Urothelium cell line (cell line): ENCODE measurements at regions not wholly inside any gene's neighbourhood (a gene's known extent, or its start where the extent isn't known, plus 50 kb on each side); places are given as distances from the start of the nearest gene placed in this dataset.

Source experiments
- DNase-seq: peaks from one replicate; pipeline ENCODE4 v3.0.0; 2011; ENCODE audit warnings: low spot score, mixed read lengths
- FAIRE-seq: peaks from 2 replicates; lab custom pipeline; 2011; peaks lifted over from hg19 to GRCh38; lab: Jason Lieb, UNC

DNA sequence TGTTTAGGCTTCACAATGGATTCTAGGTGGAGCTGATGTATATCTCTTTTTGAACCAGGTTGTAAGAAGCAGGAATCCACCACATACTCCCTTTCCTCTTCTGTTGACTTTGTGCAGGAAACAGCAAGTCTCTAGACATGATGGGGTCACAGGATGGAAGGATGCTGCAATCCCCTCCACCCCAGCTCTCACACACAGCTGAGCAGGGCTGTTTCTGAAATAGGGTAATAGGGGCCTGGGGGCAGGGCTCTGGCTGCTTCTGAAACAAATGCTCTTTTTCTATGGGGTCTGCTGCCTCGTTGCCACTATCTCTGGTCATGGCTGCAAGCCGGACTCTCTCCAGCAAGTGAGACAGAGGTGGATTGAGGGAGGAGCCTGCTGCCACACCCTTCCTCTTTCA, 148.9 kb downstream of the SOX11 start:
- FAIRE-seq, result no peak
- DNase-seq, result no peak

DNA sequence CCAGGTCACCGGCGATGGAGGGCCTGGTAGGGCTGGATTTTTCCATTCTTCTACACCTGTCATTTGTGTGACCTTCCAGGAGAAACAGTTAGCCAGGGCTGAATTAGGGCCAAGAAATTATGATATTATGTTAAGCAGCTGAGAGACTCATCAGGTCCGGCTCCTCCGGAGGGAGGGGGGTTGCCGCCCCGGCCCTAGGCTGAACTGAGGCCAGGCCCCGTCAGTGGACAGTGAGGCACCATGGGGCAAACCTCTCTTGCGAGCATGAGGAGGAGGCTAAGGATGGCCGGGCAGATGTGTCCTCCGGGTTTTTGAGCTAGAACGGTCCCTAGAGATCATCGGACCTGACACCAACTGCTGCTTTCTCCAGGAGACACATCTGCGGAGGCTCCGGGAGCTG, 150.1 kb downstream of the SOX11 start:
- DNase-seq (no peak), FAIRE-seq (no peak)

DNA sequence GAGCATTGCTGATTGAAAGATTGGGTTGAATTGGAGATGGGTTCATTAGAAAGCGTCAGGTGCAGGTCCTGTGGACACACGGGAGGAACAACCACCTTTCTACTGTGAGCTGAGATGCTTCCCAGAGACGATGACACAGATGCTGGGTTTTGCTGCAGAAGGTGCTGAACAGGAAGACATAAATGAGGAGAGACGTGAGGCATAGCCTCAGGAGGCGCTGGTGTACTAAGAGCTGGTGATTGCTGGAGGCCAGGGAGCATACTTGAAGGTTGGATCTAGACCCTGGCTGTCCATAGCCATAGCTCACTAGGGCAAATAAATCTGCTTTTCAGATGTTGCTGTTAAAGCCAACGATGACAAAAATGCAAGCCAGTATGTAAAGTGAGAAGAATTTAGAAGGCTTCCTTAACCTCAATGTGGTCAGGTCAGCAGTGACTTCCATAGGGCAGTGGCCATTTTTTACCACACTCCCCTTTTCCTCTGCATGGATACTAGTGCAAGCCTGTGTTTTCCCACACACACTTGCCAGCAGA, 153.7 kb downstream of the SOX11 start:
- DNase-seq (no peak), FAIRE-seq (no peak)

DNA sequence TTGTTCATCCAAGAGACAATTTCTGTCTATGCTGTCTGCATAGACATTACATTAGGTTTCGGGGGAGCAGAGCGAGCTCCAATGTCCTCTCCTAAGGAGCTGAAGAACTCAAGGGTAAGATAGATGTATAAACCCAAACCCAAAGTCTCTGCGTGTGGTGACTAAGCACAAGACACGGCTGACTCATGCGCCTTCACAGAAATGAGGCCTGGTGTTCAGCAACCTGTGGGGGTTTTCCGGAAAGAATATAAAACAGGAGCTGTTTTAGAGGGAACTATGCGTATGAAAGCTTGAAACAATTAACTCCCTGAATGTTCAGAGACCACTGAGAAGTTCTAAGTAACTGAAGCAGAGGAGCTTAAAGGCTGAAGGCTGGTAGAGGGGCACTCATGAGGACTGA, 154.7 kb downstream of the SOX11 start:
- no peak for FAIRE-seq
- peak; percentile 46 for DNase-seq

DNA sequence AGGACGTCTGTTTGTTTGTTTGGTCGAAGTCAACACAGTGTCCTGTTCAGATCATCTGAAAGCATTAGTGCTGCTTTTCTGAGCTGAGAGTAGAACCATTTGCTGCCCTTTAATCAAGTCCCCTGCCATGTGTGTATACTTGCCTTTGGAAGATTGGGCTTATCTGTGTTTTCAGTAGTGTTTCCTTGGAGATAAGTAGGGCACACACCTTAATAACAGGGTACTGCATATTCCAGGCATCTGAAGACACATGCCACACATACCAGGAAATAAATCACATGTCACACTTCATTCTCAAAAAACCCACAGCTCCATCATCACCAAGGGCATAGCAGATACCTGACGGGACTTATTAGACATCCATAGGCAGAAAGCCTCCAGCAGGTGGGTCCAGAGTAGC, 157.4 kb downstream of the SOX11 start:
- peak; percentile 16 for DNase-seq
- FAIRE-seq, result no peak

DNA sequence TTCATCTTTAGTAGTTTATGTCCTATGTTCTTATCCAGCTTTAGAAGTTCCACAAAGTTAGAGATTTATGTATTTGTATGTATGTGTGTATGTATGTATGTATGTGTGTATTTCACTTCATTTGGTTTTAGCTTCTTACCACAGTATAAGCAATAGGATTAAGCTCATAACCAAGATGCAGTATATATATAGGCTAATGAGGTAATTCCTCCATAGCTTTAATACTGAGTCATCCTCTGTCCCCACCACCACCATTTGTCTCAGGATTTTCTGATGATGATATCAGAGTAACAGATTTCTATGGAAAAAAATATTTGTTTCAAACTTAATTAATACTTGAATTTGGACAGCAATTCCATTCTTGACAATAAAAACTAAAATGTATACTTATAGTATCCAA, 159.2 kb downstream of the SOX11 start:
- no peak for DNase-seq
- FAIRE-seq, result no peak

DNA sequence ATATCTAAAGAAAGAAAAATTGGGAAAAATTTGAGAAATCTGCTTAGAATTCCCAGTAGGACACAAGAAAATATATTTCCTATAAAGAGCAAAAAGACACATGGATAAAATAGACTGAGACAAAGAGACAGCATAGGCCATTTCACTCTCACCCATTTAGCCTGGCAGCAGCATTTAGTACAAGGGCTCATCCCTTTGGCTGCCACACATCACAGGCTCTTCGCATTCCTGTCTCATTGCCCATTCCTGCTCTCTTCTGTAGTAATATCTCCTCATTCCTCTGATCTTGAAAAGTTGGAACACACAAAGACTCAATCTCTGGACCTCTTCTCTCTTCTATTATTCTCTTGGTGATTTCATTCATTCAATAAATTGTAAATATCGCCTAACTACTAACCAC, 162.6 kb downstream of the SOX11 start:
- DNase-seq (no peak), FAIRE-seq (no peak)

DNA sequence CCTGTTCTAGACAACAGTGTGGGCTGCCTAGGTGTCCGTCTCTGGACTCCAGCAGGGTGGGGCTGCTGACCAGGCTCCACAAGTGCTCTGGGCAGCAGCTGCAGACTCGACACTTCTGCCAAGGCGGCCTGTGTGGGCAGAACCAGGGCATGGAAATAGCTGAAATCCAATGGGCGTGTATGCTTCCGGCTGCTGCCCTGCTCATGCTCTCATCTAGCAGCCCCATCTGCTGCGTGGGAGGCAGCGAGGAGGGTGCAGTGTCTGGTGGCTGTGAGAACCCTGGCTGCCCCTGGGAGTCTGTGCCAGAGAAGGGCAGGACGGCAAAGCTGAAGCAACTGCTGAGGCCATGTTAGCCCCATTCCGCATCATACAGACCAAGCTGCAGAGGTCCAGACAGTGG, 174.9 kb downstream of the SOX11 start:
- no peak for FAIRE-seq
- no peak for DNase-seq

DNA sequence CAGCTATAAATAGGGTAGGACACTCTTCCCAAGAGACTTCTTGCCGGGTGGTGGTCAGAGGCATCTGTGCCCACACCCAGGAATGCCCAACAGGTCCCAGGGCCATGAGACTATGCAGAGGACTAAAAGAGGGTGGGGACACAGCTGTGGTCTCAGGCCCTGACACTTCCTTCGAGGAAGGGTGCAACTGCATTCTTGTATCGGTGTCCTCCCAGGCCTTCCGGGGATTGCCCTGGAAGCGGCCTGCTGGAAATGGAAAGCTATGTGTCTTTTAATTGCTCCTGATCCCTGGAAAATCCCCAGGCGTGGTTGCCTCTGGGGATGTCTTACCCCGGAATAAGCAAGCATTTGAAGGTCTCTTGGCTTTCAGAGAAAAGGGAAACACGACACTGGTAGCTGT, 176.7 kb downstream of the SOX11 start:
- FAIRE-seq, result no peak
- no peak for DNase-seq

DNA sequence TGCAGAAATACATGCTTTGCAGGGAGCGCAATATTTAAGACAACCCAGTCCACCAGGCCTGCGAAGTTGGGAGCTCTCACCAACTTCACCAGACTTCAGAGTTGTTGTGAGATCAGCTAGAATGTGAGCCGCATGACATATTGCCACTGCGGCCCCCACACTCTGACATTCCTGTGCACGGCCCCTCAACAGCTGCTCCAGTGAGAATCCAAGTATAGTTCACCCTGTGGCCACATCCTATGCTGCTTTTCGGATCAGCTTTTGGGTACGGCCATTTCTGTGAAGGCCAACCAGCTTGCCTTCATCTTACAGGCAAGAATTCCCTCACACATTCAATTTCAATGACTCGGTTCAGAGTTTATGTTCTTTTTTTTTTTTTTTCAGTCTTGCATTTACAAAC, 177.8 kb downstream of the SOX11 start:
- DNase-seq, result no peak
- no peak for FAIRE-seq

DNA sequence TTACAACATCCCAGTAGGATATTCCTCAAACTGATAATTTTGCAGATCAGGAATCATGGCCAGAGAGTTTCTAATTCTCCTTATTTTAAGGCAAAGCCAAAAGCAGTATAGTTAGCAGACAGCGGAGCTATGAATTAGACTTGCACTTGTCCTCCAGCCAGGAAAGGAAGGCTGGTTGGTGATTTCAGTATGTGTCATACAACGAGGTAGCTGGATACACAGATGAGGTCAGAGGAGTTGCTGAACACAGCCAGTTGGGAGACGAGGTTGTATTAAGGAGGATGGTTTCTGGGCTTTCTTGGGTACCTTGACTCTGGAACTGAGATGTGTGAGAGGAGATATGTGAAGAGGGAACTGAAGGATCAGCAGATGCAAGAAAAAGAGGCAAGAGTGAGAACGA, 185.2 kb downstream of the SOX11 start:
- DNase-seq (no peak), FAIRE-seq (no peak)

DNA sequence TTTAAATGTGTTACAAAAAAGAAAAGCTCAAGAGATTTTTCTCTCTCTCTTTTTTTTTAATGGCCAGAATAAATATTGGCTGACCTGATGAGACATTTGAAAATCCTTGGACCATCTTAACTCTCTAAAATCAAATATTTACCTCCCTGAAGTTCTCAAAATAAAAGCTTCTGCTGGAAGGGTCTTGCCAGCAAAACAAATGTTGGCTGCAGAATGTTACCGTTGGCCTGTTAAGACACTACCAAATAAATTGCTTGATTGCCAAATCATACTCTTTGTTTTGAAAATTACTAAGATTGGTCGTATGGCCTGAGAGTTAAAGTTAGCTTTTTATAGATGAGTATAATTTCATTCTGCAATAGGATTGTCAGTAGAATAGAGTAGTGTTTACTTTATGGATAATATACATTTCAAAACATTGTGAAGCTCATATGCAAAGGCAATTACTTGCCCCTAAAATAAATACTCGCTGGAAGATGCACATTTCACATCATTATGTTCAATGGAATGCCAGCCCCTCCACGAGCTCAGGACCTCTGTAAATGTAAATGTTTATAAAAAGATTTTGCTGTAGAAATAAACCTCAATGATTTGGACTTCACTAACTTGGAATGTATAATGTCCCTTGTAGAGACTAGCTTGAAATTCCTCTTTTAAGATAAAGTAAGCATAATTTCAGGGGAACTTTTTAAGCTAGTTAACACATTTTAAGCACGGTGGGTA, 193.4 kb downstream of the SOX11 start:
- FAIRE-seq, result no peak
- no peak for DNase-seq

DNA sequence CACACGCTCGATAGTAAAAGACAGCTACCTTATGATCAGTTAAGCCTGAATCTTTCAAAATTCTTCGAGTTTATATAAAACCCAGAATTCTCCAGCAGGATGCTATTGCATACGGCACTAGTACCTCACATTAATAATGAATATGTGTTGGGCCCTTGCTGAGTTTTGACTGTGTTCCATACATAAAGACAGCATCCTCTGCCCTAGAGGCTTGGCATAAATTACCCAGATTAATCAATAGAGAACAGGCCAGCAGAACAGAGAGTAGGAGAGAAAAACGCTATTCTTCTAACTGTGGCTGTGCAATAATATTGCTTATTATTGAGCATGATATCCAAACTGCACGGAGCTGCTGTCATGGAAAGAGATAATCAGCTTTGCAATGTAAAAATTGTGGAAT, 194.3 kb downstream of the SOX11 start:
- no peak for FAIRE-seq

DNA sequence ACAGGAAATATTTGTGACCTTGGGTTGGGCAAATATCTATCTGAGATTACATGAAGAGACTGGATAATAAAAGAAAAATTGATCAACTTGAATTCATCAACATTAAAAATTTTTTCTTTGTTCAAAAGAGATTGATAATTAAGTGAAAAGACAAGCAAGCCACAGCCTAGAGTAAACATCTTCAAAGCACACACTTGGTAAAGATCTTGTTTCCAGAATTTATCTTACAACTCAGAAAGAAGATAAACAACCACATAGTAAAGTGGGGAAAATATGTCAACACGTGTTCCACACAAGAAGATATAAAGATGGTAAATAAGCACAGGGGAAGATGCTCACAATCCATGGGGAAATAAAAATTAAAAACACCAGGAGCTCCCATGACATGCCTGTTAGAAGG, 195.9 kb downstream of the SOX11 start:
- no peak for DNase-seq
- no peak for FAIRE-seq

More for the DNA sequence above, 194.3 kb downstream of the SOX11 start:
- DNase-seq, result no peak

DNA sequence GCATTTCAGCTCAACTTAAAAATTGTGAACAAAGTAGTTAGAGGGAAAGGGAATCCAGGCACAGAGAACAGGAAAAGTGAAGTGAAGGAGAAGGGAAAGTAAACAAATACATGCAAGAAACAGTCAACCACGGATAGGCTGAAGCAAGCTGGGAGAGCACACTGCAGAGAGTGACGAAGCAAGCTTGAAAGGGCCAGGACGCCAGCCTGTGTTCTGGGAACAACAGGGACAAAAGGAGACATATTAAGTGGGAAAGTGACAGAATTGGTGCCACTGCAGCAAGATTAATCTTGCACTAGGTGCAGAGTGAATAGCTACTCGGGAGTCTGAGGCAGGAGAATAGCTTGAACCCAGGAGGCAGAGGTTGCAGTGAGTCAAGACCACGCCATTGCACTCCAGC, 197.3 kb downstream of the SOX11 start:
- DNase-seq (no peak), FAIRE-seq (no peak)

DNA sequence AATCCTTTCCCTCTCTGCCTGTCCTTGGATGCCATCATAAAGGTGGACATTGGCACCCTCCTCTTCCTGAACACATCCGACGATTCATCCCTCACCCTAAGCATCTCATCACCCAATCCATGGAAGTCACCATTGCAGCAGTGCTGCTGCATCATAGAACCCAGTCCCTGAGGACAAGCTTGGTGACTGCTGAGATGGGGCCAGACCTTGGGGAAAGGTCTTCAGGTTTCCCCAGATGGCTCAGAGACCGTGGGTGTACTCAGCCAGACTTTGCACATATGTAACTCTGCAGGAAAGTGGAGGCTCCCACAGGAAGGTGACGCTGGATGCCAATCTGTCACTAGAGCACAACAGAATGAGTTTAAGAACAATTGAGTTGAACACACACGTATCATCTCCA, 202.2 kb downstream of the SOX11 start:
- no peak for FAIRE-seq
- DNase-seq, result no peak

DNA sequence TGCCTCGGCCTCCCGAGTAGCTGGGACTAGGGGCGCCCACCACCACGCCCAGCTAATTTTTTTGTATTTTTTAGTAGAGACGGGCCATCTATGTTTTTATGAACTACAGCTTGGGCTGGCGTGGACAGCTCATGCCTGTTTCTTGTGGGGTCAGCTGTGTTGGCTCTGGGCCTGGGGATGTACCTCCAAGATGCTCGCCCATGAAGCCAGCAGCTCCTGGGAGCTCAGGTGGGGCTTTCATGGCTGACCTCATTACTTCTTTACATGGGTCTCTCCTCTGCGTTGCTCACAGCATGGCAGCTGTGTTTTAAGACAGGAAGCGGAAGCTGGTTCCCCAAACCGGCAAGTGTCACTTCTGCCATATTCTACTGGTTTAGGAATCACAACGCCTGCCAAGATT, 203.1 kb downstream of the SOX11 start:
- FAIRE-seq (no peak), DNase-seq (no peak)

DNA sequence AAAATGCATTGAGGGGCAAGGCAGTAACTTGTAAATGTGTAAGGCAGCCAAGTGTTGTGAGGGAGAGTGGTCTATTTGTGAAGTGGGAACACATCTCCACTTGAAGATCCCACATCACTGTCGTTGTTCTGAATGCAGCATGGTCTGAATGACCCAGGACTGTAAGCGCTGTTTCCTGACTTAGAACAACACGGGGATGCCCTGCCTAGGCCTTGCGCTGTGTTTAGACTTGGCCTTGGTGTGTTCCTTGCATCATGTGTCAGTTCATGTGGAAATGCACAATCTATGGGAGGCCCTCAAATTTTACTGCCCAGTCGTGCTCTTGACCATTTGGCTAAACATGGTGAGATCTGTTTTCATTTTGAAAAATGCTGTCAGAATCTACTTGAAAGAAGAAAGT, 205.1 kb downstream of the SOX11 start:
- no peak for FAIRE-seq
- no peak for DNase-seq

DNA sequence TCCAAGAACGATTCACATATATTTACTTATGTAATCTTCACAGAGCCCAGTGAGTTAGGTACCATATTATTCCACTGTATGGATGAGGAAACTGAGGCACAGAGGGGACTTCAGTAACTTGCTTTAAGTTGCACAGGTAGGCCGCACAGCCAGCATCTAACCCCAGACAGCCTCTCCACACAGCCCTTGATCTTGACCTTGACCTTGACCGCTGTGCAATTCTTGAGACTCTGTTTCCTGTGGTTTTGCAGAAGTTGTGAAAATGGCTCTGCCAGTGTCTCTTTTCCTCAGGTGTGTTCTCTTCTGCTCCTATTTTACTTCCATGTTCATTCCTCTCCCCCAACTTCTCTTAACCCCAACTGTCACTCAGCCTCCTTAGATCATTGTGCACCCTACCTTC, 206.5 kb downstream of the SOX11 start:
- no peak for DNase-seq
- no peak for FAIRE-seq

DNA sequence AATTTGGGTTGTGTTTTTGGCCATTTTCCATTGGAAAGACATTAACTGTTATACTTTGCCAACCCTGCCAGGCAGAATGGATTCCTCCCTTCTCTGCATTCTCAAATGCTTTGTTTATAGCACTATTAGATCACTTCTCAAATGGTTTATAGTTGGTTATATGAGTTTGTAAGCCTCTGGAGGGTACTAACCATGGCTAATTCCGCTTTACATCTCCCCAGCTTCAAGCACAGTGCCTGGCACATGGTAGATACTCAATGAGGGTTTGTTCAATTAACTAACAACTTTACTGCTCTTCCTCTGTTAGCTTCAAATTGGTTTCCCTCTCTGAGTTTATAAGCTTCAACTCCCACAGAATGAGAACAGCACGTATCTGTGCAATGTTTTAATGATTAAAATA, 213.5 kb downstream of the SOX11 start:
- no peak for FAIRE-seq
- no peak for DNase-seq

DNA sequence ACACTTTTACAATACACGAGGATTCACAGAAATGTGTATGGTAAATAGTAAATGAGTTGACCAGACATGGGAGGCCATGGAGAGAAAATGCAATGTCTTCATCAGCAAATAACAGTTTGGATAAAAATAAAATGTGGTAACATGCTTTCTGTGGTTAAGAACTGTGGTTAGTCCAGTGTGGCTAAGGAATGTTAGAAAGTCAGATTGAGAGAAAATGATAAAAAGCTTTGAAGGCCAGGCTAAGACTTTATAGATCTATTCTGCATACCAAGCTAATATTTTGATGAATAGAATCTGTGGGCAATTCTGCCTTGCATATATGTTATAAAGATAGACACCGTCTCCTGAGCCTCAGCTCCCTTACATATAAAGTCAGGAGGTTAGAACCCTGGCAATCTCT, 215.9 kb downstream of the SOX11 start:
- DNase-seq (no peak), FAIRE-seq (no peak)

DNA sequence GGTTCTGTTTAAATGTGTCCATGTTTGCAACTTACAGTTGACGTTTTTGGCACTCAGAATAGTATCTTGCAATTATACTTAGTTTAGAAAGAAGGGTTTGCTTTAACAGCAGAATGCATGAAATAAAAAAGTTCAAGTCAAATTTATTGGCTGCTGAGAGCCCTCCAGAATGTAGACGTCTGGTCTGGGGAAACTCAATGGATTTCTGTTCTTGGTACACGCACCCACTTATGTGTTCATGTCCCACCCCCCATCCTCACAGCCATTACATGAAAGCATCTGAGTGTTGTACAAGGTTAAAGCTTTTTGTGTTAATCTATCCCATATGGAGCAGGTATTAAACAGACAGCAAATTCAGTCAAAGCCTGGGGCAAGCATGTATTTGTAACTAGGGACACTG, 219.5 kb downstream of the SOX11 start:
- no peak for DNase-seq

DNA sequence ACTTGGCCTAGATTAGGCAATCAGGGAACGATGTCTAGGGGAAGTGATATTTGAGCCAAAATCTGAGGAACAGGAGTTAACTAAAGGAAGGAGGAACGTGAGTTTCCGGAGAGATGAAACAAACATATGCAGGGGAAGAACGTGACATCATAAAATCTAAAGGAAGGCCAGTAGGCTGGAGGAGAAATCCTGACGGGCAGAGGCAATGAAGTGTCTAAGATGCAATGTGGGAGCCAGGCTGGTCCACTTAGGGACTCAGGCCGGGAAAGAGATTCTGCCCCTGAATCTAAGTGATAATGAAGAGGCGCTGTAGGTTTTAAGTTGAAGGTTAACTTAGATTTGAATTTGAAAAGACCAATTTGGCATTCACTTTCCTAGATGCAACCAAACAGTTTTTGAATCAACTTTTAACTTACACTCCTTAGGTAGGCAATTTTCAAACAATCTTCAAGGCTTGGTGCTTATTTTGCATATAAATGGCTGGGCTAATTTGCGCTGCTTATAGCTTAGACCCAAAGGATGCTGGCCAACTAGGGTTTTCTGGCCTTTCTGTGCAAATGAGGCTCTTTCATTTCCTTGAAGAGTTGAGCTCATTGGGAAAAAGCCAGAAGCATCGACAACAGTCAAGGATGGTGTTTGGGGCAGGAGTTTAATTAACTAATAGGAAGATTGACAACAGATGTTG, 221.7 kb downstream of the SOX11 start:
- FAIRE-seq, result no peak
- no peak for DNase-seq

More for the DNA sequence above, 219.5 kb downstream of the SOX11 start:
- no peak for FAIRE-seq
